ENCODE measurements at regions not wholly inside any gene's neighbourhood (a gene's known extent, or its start where the extent isn't known, plus 50 kb on each side); places are given as distances from the start of the nearest gene placed in this dataset.

- no peak overlapping the region for H3K4me3 Mint-ChIP-seq (ENCODE audit: unreplicated experiment)
These were observed 278.7 kb upstream of the NEBL start for GRCh38 chr10:21175797-21176196.

GRCh38 chr10:21174715-21175495, 277.8 kb upstream of the NEBL start:
- Mint-ChIP-seq H3K36me3 (ENCODE audit: low read depth) (peaks cover 4% of the 10 kb centered on the region), H3K27ac (ENCODE audit: unreplicated experiment) (no peak overlapping the region)
- DNase-seq (ENCODE audit: low spot score) = no peak

More at GRCh38 chr10:21175797-21176196, 278.7 kb upstream of the NEBL start:
- Mint-ChIP-seq H3K4me1 (ENCODE audit: low read depth) (peaks cover 20% of the 10 kb centered on the region), H3K9me3 (ENCODE audit: low read depth) (peaks cover 14% of the 10 kb centered on the region), H3K27me3 (ENCODE audit: low read depth) (peaks cover 2% of the 10 kb centered on the region), H3K27ac (ENCODE audit: unreplicated experiment) (no peak overlapping the region), H3K36me3 (ENCODE audit: low read depth) (peaks cover 10% of the 10 kb centered on the region)
- TF ChIP-seq CTCF (IDR thresholded peaks at IDR 0.05) = no peak
- DNase-seq (ENCODE audit: low spot score) = no peak

GRCh38 chr10:21173802-21174714, 276.9 kb upstream of the NEBL start:
- no peaks in the 10 kb centered on the region for H3K9me3 Mint-ChIP-seq (ENCODE audit: low read depth)
- no peak overlapping the region for H3K27ac Mint-ChIP-seq (ENCODE audit: unreplicated experiment)
- H3K4me3 Mint-ChIP-seq (ENCODE audit: unreplicated experiment) = peak overlapping the region; percentile 79
- peaks cover 2% of the 10 kb centered on the region for H3K27me3 Mint-ChIP-seq (ENCODE audit: low read depth)
- no peaks in the 10 kb centered on the region for H3K36me3 Mint-ChIP-seq (ENCODE audit: low read depth)
- peaks cover 20% of the 10 kb centered on the region for H3K4me1 Mint-ChIP-seq (ENCODE audit: low read depth)
- peak; percentile 5 for TF ChIP-seq CTCF (IDR thresholded peaks at IDR 0.05)
- no peak for DNase-seq (ENCODE audit: low spot score)

More at GRCh38 chr10:21174715-21175495, 277.8 kb upstream of the NEBL start:
- no peak for TF ChIP-seq CTCF (IDR thresholded peaks at IDR 0.05)
- Mint-ChIP-seq H3K27me3 (ENCODE audit: low read depth) (peaks cover 2% of the 10 kb centered on the region), H3K9me3 (ENCODE audit: low read depth) (peaks cover 7% of the 10 kb centered on the region), H3K4me1 (ENCODE audit: low read depth) (peaks cover 20% of the 10 kb centered on the region), H3K4me3 (ENCODE audit: unreplicated experiment) (peak overlapping the region; percentile 64)

- Mint-ChIP-seq H3K9me3 (ENCODE audit: low read depth) (no peaks in the 10 kb centered on the region), H3K27me3 (ENCODE audit: low read depth) (peaks cover 2% of the 10 kb centered on the region), H3K36me3 (ENCODE audit: low read depth) (no peaks in the 10 kb centered on the region), H3K27ac (ENCODE audit: unreplicated experiment) (no peak overlapping the region), H3K4me1 (ENCODE audit: low read depth) (peaks cover 20% of the 10 kb centered on the region), H3K4me3 (ENCODE audit: unreplicated experiment) (peak overlapping the region; percentile 79)
- TF ChIP-seq CTCF (IDR thresholded peaks at IDR 0.05) = peak; percentile 2
- no peak for DNase-seq (ENCODE audit: low spot score)
These were observed 276.1 kb upstream of the NEBL start for GRCh38 chr10:21172930-21173801.
